ENCODE measurements at regions not wholly inside any gene's neighbourhood (a gene's known extent, or its start where the extent isn't known, plus 50 kb on each side); places are given as distances from the start of the nearest gene placed in this dataset.

GRCh38 chr11:92376146-92376599 lies 151.6 kb downstream of the FAT3 start:
- Mint-ChIP-seq H3K4me3 (ENCODE audit: unreplicated experiment) (no peak overlapping the region), H3K27ac (ENCODE audit: unreplicated experiment) (no peak overlapping the region), H3K36me3 (ENCODE audit: low read depth, unreplicated experiment) (no peaks in the 10 kb centered on the region), H3K9me3 (ENCODE audit: unreplicated experiment) (no peaks in the 10 kb centered on the region), H3K27me3 (ENCODE audit: unreplicated experiment) (no peaks in the 10 kb centered on the region), H3K4me1 (ENCODE audit: unreplicated experiment) (peaks cover 5% of the 10 kb centered on the region)
- TF ChIP-seq CTCF (IDR thresholded peaks at IDR 0.05; ENCODE audit: unreplicated experiment), result no peak
- no peak for DNase-seq (ENCODE audit: low spot score)

DNA sequence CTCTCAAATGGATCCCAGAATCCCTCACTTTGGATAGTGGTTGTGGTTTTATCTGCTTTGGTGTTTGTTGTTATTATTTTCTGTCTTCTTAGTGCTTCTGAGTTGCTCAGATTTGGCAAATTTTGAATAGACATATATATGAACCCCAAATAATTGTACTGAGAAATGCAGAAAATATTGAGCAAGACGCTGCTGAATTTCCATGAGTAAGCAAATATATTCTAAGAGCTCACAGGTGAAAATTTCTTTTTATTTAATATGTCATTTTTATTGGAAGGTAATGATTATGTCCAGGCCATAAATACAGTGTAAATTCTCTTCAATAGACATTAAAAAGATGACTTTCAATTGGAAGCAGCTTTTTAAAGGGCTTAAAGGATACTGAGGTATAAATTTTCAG lies 152.1 kb downstream of the FAT3 start:
- no peak overlapping the region for H3K4me3 Mint-ChIP-seq (ENCODE audit: unreplicated experiment)
- H3K27me3 Mint-ChIP-seq (ENCODE audit: unreplicated experiment), result no peaks in the 10 kb centered on the region
- no peak overlapping the region for H3K27ac Mint-ChIP-seq (ENCODE audit: unreplicated experiment)
- H3K4me1 Mint-ChIP-seq (ENCODE audit: unreplicated experiment), result peaks cover 5% of the 10 kb centered on the region
- no peaks in the 10 kb centered on the region for H3K36me3 Mint-ChIP-seq (ENCODE audit: low read depth, unreplicated experiment)
- no peaks in the 10 kb centered on the region for H3K9me3 Mint-ChIP-seq (ENCODE audit: unreplicated experiment)
- DNase-seq (ENCODE audit: low spot score), result no peak
- TF ChIP-seq CTCF (IDR thresholded peaks at IDR 0.05; ENCODE audit: unreplicated experiment), result no peak

GRCh38 chr11:92380882-92381281 lies 156.3 kb downstream of the FAT3 start:
- Mint-ChIP-seq H3K36me3 (ENCODE audit: low read depth, unreplicated experiment) (no peaks in the 10 kb centered on the region), H3K4me1 (ENCODE audit: unreplicated experiment) (peaks cover 5% of the 10 kb centered on the region)
- TF ChIP-seq CTCF (IDR thresholded peaks at IDR 0.05; ENCODE audit: unreplicated experiment), result no peak

GRCh38 chr11:92382311-92382710 lies 157.7 kb downstream of the FAT3 start:
- H3K9me3 Mint-ChIP-seq (ENCODE audit: unreplicated experiment), result no peaks in the 10 kb centered on the region
- peaks cover 5% of the 10 kb centered on the region for H3K4me1 Mint-ChIP-seq (ENCODE audit: unreplicated experiment)
- TF ChIP-seq CTCF (IDR thresholded peaks at IDR 0.05; ENCODE audit: unreplicated experiment), result no peak
- H3K27ac Mint-ChIP-seq (ENCODE audit: unreplicated experiment), result no peak overlapping the region
- H3K36me3 Mint-ChIP-seq (ENCODE audit: low read depth, unreplicated experiment), result no peaks in the 10 kb centered on the region
- peaks cover 2% of the 10 kb centered on the region for H3K27me3 Mint-ChIP-seq (ENCODE audit: unreplicated experiment)
- H3K4me3 Mint-ChIP-seq (ENCODE audit: unreplicated experiment), result no peak overlapping the region
- DNase-seq (ENCODE audit: low spot score), result no peak

More at GRCh38 chr11:92380882-92381281, 156.3 kb downstream of the FAT3 start:
- no peaks in the 10 kb centered on the region for H3K9me3 Mint-ChIP-seq (ENCODE audit: unreplicated experiment)
- no peak overlapping the region for H3K4me3 Mint-ChIP-seq (ENCODE audit: unreplicated experiment)
- H3K27ac Mint-ChIP-seq (ENCODE audit: unreplicated experiment), result no peak overlapping the region
- DNase-seq (ENCODE audit: low spot score), result no peak
- H3K27me3 Mint-ChIP-seq (ENCODE audit: unreplicated experiment), result no peaks in the 10 kb centered on the region

DNA sequence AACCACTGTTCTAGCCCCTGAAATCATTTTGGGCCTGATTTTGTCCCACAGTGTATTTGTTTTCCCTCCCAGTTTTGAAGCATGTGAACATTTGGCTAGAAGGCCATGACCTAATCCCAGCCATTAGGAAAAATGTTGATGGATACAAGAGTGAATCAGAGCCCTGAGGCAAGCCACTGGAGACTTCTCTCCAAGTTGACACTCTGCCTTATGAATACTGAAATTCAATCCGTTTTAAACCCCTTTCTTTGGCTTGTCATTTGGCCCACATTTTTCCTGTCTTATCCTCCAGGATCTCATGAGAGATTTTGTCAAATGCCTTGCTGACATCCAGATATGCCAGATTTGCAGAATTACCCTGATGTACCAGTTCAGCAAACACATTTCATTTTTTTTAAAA lies 158.8 kb downstream of the FAT3 start:
- Mint-ChIP-seq H3K4me1 (ENCODE audit: unreplicated experiment) (peaks cover 5% of the 10 kb centered on the region), H3K27ac (ENCODE audit: unreplicated experiment) (no peak overlapping the region), H3K36me3 (ENCODE audit: low read depth, unreplicated experiment) (no peaks in the 10 kb centered on the region), H3K27me3 (ENCODE audit: unreplicated experiment) (peaks cover 2% of the 10 kb centered on the region), H3K4me3 (ENCODE audit: unreplicated experiment) (no peak overlapping the region), H3K9me3 (ENCODE audit: unreplicated experiment) (no peaks in the 10 kb centered on the region)
- no peak for DNase-seq (ENCODE audit: low spot score)
- TF ChIP-seq CTCF (IDR thresholded peaks at IDR 0.05; ENCODE audit: unreplicated experiment), result no peak

All from endothelial cell (in vitro differentiated cells).